Thoracic aorta (tissue), 2 donors: ENCODE measurements at regions not wholly inside any gene's neighbourhood (a gene's known extent, or its start where the extent isn't known, plus 50 kb on each side); places are given as distances from the start of the nearest gene placed in this dataset.

Experiments used
- ATAC-seq: fragments of 150-250 bp; one replicate; pipeline ENCODE4 v1.8.0; 2017; ENCODE audit warnings: low read depth; ENCODE audit not compliant: insufficient number of reproducible peaks, low FRiP score
- DNase-seq: peaks from one replicate; pipeline ENCODE4 v3.0.0-alpha.2; 2020; ENCODE audit warnings: low spot score
- H3K27ac ChIP-seq, 2 donors: fragments of 200-600 bp; sonication (generic); 1 replicate in 1 of 2; 2 replicates in 1 of 2; pipeline ENCODE4 v1.5.1; 2016; ENCODE audit warnings: mild to moderate bottlenecking in 2 of 2, moderate library complexity in 2 of 2
- H3K27me3 ChIP-seq: fragments of 200-600 bp; sonication (generic); replicated peaks from 2 replicates; pipeline ENCODE4 v1.6.0; 2016; ENCODE audit warnings: mild to moderate bottlenecking; ENCODE audit not compliant: insufficient read depth
- H3K36me3 ChIP-seq: fragments of 200-600 bp; sonication (generic); one replicate; pipeline ENCODE4 v1.5.1; 2016
- H3K4me1 ChIP-seq, 2 donors: fragments of 200-600 bp; sonication (generic); 1 replicate in 1 of 2; 2 replicates in 1 of 2; pipeline versions ENCODE4 v1.5.1 to v1.6.0; 2016; ENCODE audit warnings: low read depth in 2 of 2, mild to moderate bottlenecking in 1 of 2; ENCODE audit not compliant: control insufficient read depth in 1 of 2
- H3K4me3 ChIP-seq: fragments of 200-600 bp; sonication (generic); 2 replicates; pipeline ENCODE4 v1.5.1; 2016; ENCODE audit warnings: mild to moderate bottlenecking
- H3K9me3 ChIP-seq: fragments of 200-600 bp; sonication (generic); 2 replicates; pipeline ENCODE4 v1.5.1; 2016
- CTCF ChIP-seq: fragments of 200-600 bp; sonication (generic); IDR thresholded peaks from one replicate; pipeline ENCODE4 v1.5.1; 2019; ENCODE audit warnings: antibody characterized with exemption

DNA sequence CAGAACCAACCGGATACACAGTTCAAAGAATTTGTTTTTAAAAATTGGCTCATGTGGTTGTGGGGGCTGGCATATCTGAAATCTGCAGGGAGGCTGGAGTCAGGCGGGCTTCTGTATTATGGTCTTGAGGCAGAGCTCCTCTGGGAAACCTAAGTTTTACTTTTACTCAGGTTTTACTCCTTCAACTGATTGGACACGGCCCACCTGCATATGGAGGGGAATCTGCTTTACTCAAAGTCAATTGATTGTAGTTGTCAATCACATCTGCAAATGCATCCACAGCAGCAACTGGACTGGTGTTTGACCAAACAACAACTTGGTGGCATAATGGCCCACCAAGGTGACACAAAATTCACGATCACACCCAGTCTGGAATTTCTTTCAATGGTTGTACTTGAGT is 103.4 kb downstream of the ERMARD start:
- no peak for DNase-seq
- H3K27ac ChIP-seq, result no peak overlapping the region
- no peaks in the 10 kb centered on the region for H3K36me3 ChIP-seq
- H3K4me3 ChIP-seq, result no peak overlapping the region
- no peaks in the 10 kb centered on the region for H3K27me3 ChIP-seq
- H3K9me3 ChIP-seq, result peaks cover 11% of the 10 kb centered on the region
- TF ChIP-seq CTCF, result no peak
- ATAC-seq, result no peak
- no peaks in the 10 kb centered on the region for H3K4me1 ChIP-seq

- peaks cover 11% of the 10 kb centered on the region for H3K9me3 ChIP-seq
- no peaks in the 10 kb centered on the region for H3K27me3 ChIP-seq
- ATAC-seq (no peak), DNase-seq (no peak)
- H3K27ac ChIP-seq, result no peak overlapping the region
- TF ChIP-seq CTCF, result no peak
- H3K4me1 ChIP-seq, result no peaks in the 10 kb centered on the region
- no peaks in the 10 kb centered on the region for H3K36me3 ChIP-seq
- H3K4me3 ChIP-seq, result no peak overlapping the region
Measured at GRCh38 chr6:169854083-169854725, 102.8 kb downstream of the ERMARD start.

DNA sequence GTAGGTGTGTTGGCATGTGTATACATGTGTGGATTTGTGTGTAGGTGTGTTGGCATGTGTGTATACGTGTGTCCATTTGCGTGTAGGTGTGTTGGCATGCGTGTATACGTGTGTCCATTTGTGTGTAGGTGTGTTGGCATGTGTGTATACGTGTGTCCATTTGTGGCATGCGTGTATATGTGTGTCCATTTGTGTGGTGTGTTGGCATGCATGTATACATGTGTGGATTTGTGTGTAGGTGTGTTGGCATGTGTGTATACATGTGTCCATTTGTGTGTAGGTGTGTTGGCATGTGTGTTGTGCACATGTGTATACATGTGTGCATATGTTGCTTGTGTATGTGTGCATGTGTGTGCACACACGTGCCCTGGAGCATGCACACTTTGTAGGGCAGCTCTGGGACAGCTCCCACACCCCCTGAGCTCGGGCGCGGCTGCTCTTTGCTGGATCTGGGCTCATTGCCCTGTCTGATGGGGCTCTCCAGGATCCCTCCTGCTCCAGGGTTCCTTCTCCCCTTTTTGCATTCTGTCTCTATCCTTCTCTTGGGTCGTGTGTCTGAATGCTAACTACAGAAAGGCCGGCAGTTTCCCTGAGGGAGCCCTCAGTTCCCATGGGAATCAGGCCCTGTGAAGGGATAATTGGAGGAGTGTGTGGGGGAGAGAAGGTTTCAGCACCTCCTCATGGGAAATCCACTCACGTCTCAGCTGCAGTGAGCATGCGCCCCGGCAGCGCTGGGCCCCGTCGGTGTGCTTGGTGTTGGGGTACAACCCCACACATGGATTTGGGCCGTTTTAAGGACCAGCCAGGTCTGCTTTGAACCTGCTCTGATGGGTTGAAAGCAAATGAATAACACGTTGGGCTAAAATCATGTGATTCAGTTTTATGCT is 102.0 kb downstream of the ERMARD start:
- ATAC-seq (no peak), DNase-seq (no peak)
- TF ChIP-seq CTCF, result no peak
- Histone ChIP-seq H3K27ac (no peak overlapping the region), H3K9me3 (peaks cover 11% of the 10 kb centered on the region), H3K4me1 (no peaks in the 10 kb centered on the region), H3K27me3 (no peaks in the 10 kb centered on the region), H3K4me3 (no peak overlapping the region), H3K36me3 (no peaks in the 10 kb centered on the region)

DNA sequence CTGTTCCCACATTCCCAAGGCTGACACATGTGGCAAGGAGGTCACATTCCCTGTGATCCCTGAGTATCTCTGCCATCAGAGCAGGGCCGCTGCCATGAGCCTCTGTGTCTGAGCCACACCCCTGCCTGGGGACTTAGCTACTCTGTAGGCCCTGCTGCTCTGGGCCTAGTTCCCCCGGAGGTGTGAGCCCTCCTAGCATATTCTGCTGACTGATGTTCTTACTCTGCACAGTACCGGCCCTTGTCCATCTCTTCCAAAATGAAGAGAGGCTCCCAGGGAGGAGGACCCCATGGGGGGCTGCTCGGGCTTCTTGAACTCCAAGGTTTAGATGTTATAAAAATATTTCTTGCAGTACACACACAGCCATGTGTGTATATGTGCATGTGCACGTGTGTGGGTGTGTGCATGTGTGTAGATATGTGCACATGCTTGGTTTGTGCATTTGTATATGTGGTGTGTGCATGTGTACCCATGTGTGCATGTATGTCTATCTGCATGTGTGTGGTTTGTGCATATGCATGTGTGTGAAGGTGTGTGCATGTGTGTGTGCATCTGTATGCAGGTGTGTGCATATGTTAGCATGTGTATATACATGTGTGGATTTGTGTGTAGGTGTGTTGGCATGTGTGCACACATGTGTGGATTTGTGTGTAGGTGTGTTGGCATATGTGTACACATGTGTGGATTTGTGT is 101.2 kb downstream of the ERMARD start:
- ATAC-seq, result no peak
- no peak for DNase-seq
- H3K9me3 ChIP-seq, result peaks cover 4% of the 10 kb centered on the region
- no peaks in the 10 kb centered on the region for H3K4me1 ChIP-seq
- no peaks in the 10 kb centered on the region for H3K36me3 ChIP-seq
- H3K27ac ChIP-seq, result no peak overlapping the region
- H3K27me3 ChIP-seq, result no peaks in the 10 kb centered on the region
- H3K4me3 ChIP-seq, result no peak overlapping the region
- TF ChIP-seq CTCF, result no peak
